Smooth muscle cell (in vitro differentiated cells): ENCODE measurements at regions not wholly inside any gene's neighbourhood (a gene's known extent, or its start where the extent isn't known, plus 50 kb on each side); places are given as distances from the start of the nearest gene placed in this dataset.
A peak's percentile ranks its signal among the peaks of the same experiment; 100 is the strongest.

Experiments used
- DNase-seq: peaks from one replicate; lab custom pipeline; 2025; ENCODE audit not compliant: unreplicated experiment; lab: John Stamatoyannopoulos, UW
- H2AFZ ChIP-seq: fragments of 200-600 bp; sonication (generic); 2 replicates; pipeline ENCODE4 v1.6.0; 2016; ENCODE audit warnings: antibody characterized with exemption, low read depth, mild to moderate bottlenecking
- H3F3A ChIP-seq: fragments of 200-600 bp; sonication (generic); 2 replicates; pipeline ENCODE4 v1.6.0; 2017; ENCODE audit warnings: antibody characterized with exemption, low read depth
- H3K27ac ChIP-seq: fragments of 200-600 bp; sonication (generic); 2 replicates; pipeline ENCODE4 v1.5.1; 2016; ENCODE audit warnings: low read depth, mild to moderate bottlenecking
- H3K27me3 ChIP-seq: fragments of 200-600 bp; sonication (generic); 2 replicates; pipeline ENCODE4 v1.6.1; 2016; ENCODE audit warnings: low read depth, mild to moderate bottlenecking
- H3K36me3 ChIP-seq: fragments of 200-600 bp; sonication (generic); 2 replicates; pipeline ENCODE4 v1.5.1; 2016; ENCODE audit warnings: low read depth
- H3K4me1 ChIP-seq: fragments of 200-600 bp; sonication (generic); 2 replicates; pipeline ENCODE4 v1.5.1; 2016; ENCODE audit warnings: low read depth
- H3K4me2 ChIP-seq: fragments of 200-600 bp; sonication (generic); 2 replicates; pipeline ENCODE4 v1.6.0; 2016; ENCODE audit warnings: mild to moderate bottlenecking
- H3K4me3 ChIP-seq: fragments of 200-600 bp; sonication (generic); 2 replicates; pipeline ENCODE4 v1.5.1; 2016; ENCODE audit warnings: mild to moderate bottlenecking
- H3K79me2 ChIP-seq: fragments of 200-600 bp; sonication (generic); 2 replicates; pipeline ENCODE4 v1.6.0; 2016; ENCODE audit warnings: low read depth, mild to moderate bottlenecking
- H3K9ac ChIP-seq: fragments of 200-600 bp; sonication (generic); 2 replicates; pipeline ENCODE4 v1.6.0; 2016; ENCODE audit warnings: low read depth
- H3K9me3 ChIP-seq: fragments of 200-600 bp; sonication (generic); replicated peaks from 2 replicates; pipeline ENCODE4 v1.5.1; 2016; ENCODE audit warnings: low read depth
- H4K20me1 ChIP-seq: fragments of 200-600 bp; sonication (generic); 2 replicates; pipeline ENCODE4 v1.6.0; 2016; ENCODE audit warnings: low read depth
- WGBS: methylation state at CpG from one replicate; pipeline ENCODE4 v1.1.7; 2016; ENCODE audit warnings: low lambda C conversion rate; 5-methylcytosine and 5-hydroxymethylcytosine counted together
- TF ChIP-seq, protein P1 (sequence below): fragments of 200-600 bp; sonication (generic); IDR thresholded peaks from 2 replicates; pipeline ENCODE4 v1.5.1; 2017; ENCODE audit warnings: borderline replicate concordance, mild to moderate bottlenecking, antibody characterized with exemption; ENCODE audit not compliant: insufficient read depth, poor library complexity, severe bottlenecking

DNA sequence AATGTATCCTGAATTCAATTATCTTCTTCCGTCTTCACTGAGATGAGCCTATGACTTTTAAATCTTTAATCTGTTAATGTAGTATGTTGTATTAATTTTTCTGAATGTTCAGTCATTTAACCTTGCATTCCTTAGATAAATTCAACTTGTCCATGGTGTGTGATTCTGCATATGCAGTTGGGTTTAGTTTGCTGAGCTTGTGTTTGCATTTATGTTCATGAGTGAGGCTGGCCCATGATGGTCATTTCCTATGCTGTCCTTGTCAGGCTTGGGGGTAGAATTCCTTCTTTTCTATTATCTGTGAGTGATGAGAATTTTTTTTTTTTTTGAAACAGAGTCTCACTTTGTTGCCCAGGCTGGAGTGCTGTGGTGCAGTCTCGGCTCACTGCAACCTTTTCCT, 131.8 kb upstream of the COL5A1 start:
- H3K9ac ChIP-seq, result no peak overlapping the region
- no peak overlapping the region for H3K4me2 ChIP-seq
- no peak for DNase-seq
- TF ChIP-seq, protein P1, sequence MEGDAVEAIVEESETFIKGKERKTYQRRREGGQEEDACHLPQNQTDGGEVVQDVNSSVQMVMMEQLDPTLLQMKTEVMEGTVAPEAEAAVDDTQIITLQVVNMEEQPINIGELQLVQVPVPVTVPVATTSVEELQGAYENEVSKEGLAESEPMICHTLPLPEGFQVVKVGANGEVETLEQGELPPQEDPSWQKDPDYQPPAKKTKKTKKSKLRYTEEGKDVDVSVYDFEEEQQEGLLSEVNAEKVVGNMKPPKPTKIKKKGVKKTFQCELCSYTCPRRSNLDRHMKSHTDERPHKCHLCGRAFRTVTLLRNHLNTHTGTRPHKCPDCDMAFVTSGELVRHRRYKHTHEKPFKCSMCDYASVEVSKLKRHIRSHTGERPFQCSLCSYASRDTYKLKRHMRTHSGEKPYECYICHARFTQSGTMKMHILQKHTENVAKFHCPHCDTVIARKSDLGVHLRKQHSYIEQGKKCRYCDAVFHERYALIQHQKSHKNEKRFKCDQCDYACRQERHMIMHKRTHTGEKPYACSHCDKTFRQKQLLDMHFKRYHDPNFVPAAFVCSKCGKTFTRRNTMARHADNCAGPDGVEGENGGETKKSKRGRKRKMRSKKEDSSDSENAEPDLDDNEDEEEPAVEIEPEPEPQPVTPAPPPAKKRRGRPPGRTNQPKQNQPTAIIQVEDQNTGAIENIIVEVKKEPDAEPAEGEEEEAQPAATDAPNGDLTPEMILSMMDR, result no peak
- H3K27me3 ChIP-seq, result no peaks in the 10 kb centered on the region
- H3K79me2 ChIP-seq, result no peaks in the 10 kb centered on the region
- H3K27ac ChIP-seq, result no peak overlapping the region
- 95% methylated on average over 2 of the region's 2 CpGs for WGBS
- H4K20me1 ChIP-seq, result no peaks in the 10 kb centered on the region
- no peaks in the 10 kb centered on the region for H3K4me1 ChIP-seq
- no peak overlapping the region for H2AFZ ChIP-seq
- H3K36me3 ChIP-seq, result no peaks in the 10 kb centered on the region
- no peak overlapping the region for H3K4me3 ChIP-seq
- H3K9me3 ChIP-seq, result no peaks in the 10 kb centered on the region
- H3F3A ChIP-seq, result no peaks in the 10 kb centered on the region

DNA sequence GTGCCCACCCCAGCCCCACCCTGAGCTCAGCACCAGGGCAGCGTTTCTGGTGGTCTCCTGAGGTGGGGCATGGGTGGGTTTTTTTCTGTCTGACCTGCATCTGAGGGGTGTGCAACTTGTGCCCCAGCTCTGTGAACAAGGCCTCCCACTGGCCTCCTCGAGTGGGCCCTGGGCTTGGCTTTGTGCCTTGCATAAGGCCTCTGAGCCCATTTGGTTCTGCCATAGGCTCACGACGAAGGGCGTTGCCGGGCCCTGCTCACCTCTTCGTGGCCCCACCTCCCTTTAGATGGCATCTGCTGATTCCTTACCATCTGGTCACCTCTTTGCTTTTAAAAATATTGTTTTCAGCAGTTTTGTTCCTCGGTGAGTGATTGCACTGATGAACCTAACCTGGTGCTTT, 127.1 kb upstream of the COL5A1 start:
- Histone ChIP-seq H3K27ac (no peak overlapping the region), H3K9ac (no peak overlapping the region), H2AFZ (no peak overlapping the region), H3K36me3 (no peaks in the 10 kb centered on the region), H3K4me1 (peaks cover 6% of the 10 kb centered on the region), H4K20me1 (no peaks in the 10 kb centered on the region), H3K4me3 (no peak overlapping the region), H3K27me3 (no peaks in the 10 kb centered on the region), H3K4me2 (no peak overlapping the region), H3K9me3 (no peaks in the 10 kb centered on the region), H3K79me2 (no peaks in the 10 kb centered on the region), H3F3A (no peaks in the 10 kb centered on the region)
- DNase-seq, result no peak
- 93% methylated on average over 8 of the region's 8 CpGs for WGBS
- TF ChIP-seq, protein P1, result no peak

DNA sequence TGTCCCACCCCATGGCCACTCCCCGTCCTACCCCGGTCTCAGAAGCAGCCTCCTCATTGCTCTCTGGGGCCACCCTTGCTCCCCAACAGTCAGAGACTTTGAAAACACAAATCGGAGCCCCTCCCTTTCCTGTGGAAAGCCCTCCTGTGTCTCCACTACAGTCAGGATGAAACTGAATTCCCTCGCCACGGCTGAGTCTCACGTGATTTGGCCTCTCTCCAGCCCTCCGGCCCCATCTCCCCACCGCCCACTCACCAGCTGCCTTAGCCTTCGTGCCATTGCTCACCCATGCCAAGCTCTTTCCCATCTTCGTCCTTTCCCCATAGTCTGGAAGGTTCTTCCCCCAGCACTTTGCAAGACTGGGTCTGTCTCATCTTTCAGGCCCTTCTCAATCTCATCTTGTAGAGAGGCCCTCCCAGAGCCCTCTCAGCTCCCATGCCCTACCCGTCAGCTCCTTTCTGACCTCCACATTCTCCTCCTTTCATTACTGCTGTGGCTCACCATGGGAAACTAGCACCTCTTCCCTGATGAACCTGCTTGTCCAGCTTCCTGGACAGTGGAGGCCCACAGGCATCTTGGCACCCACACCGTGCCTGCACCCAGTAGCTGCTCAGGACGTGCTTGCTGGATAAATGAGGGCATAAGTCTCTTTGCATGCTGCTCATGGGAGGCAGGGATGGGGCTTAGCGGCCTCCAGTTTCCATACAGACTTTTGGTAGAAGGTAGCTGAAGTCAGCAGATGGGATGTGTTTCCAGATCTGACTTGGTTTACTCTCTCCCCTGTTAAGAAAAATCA, 126.4 kb upstream of the COL5A1 start:
- Histone ChIP-seq H3K79me2 (no peaks in the 10 kb centered on the region), H3K27me3 (no peaks in the 10 kb centered on the region), H3K36me3 (no peaks in the 10 kb centered on the region), H3K27ac (peak overlapping the region; percentile 53), H3K9me3 (no peaks in the 10 kb centered on the region), H3K9ac (peak overlapping the region; percentile 22), H2AFZ (no peak overlapping the region), H3K4me3 (no peak overlapping the region), H3K4me1 (peaks cover 6% of the 10 kb centered on the region), H3K4me2 (peak overlapping the region; percentile 51), H4K20me1 (no peaks in the 10 kb centered on the region), H3F3A (no peaks in the 10 kb centered on the region)
- WGBS, result 67% methylated on average over 14 of the region's 14 CpGs
- TF ChIP-seq, protein P1, result no peak
- no peak for DNase-seq

DNA sequence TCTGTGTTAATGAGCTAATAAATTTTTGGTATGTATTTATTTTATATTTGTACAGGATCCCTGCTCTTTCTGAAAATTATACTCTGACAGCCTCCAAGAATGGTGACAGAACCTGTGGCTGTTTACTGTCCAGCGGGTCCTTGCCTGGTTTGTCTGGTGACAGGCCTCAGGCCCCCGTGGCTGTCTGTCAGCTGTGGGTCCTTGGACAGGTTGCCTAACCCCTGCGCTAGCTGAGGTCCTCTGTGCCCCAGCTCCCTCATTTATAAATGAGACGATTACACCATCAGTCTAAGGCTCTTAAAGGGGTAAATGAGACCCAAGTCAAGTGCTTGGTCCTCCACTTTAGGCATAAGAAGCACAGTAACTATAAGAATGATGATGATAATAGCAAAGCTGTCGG, 125.1 kb upstream of the COL5A1 start:
- H3K79me2 ChIP-seq, result no peaks in the 10 kb centered on the region
- WGBS, result 91% methylated on average over 5 of the region's 5 CpGs
- no peaks in the 10 kb centered on the region for H3F3A ChIP-seq
- peaks cover 6% of the 10 kb centered on the region for H3K4me1 ChIP-seq
- TF ChIP-seq, protein P1, result no peak
- no peak overlapping the region for H3K27ac ChIP-seq
- H4K20me1 ChIP-seq, result no peaks in the 10 kb centered on the region
- no peak overlapping the region for H2AFZ ChIP-seq
- no peak for DNase-seq
- no peak overlapping the region for H3K4me2 ChIP-seq
- H3K27me3 ChIP-seq, result no peaks in the 10 kb centered on the region
- H3K9ac ChIP-seq, result no peak overlapping the region
- H3K4me3 ChIP-seq, result no peak overlapping the region
- peaks cover 6% of the 10 kb centered on the region for H3K9me3 ChIP-seq
- no peaks in the 10 kb centered on the region for H3K36me3 ChIP-seq
